ENCODE measurements at regions not wholly inside any gene's neighbourhood (a gene's known extent, or its start where the extent isn't known, plus 50 kb on each side); places are given as distances from the start of the nearest gene placed in this dataset.

DNA sequence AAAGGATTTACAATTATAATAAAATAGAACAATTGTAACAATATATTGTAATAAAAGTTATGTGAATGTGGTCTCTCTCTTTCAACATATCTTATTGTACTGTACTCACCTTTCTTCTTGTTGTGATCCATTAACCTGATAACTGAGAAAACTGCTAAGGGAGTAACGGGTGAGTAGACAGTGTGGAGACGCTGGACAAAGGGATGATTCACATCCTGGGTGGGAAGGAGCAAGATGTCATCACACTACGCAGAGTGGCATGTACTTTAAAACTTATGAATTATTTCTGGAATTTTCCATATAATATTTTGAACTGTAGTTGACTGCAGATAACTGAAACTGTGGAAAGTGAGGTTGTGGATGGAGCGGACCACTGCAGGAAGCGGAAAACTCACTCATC, 91.2 kb upstream of the PLPP4 start (continued):
- no peak for TF ChIP-seq CBFB (CRISPR knock-in tag; IDR thresholded peaks at IDR 0.05; ENCODE audit: low read depth)
- TF ChIP-seq SMAD3 (CRISPR knock-in tag; IDR thresholded peaks at IDR 0.05; ENCODE audit: borderline replicate concordance), result no peak
- TF ChIP-seq, protein P1, sequence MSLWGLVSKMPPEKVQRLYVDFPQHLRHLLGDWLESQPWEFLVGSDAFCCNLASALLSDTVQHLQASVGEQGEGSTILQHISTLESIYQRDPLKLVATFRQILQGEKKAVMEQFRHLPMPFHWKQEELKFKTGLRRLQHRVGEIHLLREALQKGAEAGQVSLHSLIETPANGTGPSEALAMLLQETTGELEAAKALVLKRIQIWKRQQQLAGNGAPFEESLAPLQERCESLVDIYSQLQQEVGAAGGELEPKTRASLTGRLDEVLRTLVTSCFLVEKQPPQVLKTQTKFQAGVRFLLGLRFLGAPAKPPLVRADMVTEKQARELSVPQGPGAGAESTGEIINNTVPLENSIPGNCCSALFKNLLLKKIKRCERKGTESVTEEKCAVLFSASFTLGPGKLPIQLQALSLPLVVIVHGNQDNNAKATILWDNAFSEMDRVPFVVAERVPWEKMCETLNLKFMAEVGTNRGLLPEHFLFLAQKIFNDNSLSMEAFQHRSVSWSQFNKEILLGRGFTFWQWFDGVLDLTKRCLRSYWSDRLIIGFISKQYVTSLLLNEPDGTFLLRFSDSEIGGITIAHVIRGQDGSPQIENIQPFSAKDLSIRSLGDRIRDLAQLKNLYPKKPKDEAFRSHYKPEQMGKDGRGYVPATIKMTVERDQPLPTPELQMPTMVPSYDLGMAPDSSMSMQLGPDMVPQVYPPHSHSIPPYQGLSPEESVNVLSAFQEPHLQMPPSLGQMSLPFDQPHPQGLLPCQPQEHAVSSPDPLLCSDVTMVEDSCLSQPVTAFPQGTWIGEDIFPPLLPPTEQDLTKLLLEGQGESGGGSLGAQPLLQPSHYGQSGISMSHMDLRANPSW (CRISPR knock-in tag; conservative IDR thresholded peaks at IDR 0.05; ENCODE audit: low read depth), result no peak
- TF ChIP-seq EMX1 (CRISPR knock-in tag; IDR thresholded peaks at IDR 0.05), result no peak
- TF ChIP-seq GTF2I (CRISPR knock-in tag; conservative IDR thresholded peaks at IDR 0.05), result no peak
- no peak for TF ChIP-seq GABPB1 (CRISPR knock-in tag; IDR thresholded peaks at IDR 0.05)
- no peak for TF ChIP-seq ZNF121 (CRISPR knock-in tag; IDR thresholded peaks at IDR 0.05)
- TF ChIP-seq ZNF317 (CRISPR knock-in tag; IDR thresholded peaks at IDR 0.05; ENCODE audit: borderline replicate concordance, low read depth), result no peak
- TF ChIP-seq, protein P2, sequence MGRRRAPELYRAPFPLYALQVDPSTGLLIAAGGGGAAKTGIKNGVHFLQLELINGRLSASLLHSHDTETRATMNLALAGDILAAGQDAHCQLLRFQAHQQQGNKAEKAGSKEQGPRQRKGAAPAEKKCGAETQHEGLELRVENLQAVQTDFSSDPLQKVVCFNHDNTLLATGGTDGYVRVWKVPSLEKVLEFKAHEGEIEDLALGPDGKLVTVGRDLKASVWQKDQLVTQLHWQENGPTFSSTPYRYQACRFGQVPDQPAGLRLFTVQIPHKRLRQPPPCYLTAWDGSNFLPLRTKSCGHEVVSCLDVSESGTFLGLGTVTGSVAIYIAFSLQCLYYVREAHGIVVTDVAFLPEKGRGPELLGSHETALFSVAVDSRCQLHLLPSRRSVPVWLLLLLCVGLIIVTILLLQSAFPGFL (CRISPR knock-in tag; IDR thresholded peaks at IDR 0.05; ENCODE audit: borderline replicate concordance), result no peak
- TF ChIP-seq, protein P3, sequence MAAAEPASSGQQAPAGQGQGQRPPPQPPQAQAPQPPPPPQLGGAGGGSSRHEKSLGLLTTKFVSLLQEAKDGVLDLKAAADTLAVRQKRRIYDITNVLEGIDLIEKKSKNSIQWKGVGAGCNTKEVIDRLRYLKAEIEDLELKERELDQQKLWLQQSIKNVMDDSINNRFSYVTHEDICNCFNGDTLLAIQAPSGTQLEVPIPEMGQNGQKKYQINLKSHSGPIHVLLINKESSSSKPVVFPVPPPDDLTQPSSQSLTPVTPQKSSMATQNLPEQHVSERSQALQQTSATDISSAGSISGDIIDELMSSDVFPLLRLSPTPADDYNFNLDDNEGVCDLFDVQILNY (CRISPR knock-in tag; IDR thresholded peaks at IDR 0.05), result no peak

DNA sequence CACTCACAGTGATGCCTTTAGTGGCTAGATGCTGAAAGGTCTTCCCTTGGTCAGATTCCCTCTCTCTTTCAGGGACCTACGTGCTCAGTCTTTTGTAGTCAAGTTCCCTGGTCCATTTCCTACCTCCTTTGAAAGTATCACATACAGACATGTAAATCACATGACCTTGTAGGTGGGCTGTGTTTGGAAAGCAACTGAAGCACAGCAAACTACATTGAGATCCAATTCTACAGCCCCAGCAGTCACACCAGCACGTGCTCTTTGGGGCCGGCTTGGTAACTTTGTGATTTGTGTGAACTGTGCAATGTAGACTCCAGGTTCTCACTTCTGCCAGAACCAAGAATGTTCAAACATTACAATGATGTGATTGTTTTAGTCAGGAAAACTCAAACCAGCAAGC, 89.7 kb upstream of the PLPP4 start:
- TF ChIP-seq ZNF423 (CRISPR knock-in tag; IDR thresholded peaks at IDR 0.05) (no peak), ZNF232 (CRISPR knock-in tag; IDR thresholded peaks at IDR 0.05) (no peak)
- DNase-seq (ENCODE audit: low spot score) (no peak), ATAC-seq (no peak)
- POLR2A ChIA-PET, result no interaction called here
- Mint-ChIP-seq H3K4me3 (no peak overlapping the region), H3K9me3 (peaks cover 20% of the 10 kb centered on the region), H3K27me3 (ENCODE audit: low read depth) (no peaks in the 10 kb centered on the region), H3K36me3 (no peaks in the 10 kb centered on the region), H3K4me1 (peaks cover 3% of the 10 kb centered on the region; the same call in 1 of the 2 replicates), H3K27ac (no peak overlapping the region)
- CTCF ChIA-PET, result no interaction called here

DNA sequence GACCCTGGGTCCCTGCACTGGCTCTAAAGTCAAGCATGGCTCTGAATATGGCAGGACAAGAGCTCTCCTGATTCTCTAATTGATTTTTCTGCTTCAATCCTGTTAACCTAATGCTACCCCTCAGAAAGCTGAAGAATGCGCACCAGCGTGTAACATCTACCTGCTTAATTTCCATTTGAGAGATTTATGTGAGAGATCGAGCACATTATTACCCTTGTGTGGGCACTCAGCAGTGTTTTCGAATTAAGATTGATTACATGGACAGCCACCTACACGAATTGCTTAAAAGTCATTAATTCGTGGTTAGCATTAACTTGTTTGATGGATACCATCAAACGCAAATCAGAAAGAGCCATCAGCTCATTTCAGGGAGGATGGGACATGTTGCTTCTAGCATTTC, 88.7 kb upstream of the PLPP4 start:
- Mint-ChIP-seq H3K27ac (no peak overlapping the region), H3K4me3 (no peak overlapping the region), H3K9me3 (peaks cover 13% of the 10 kb centered on the region), H3K36me3 (no peaks in the 10 kb centered on the region), H3K4me1 (peaks cover 3% of the 10 kb centered on the region; the same call in 1 of the 2 replicates), H3K27me3 (ENCODE audit: low read depth) (no peaks in the 10 kb centered on the region)
- no peak for DNase-seq (ENCODE audit: low spot score)
- ChIA-PET POLR2A (no interaction called here), CTCF (interaction anchor here (1.5 kb wide), 1 partner anchor 31 kb away, joined by 7 read pairs; no protein-coding TSS in a partner anchor)
- TF ChIP-seq NR3C1 (CRISPR knock-in tag; conservative IDR thresholded peaks at IDR 0.05; ENCODE audit: low read depth), result no peak
- no peak for TF ChIP-seq SMAD3 (CRISPR knock-in tag; IDR thresholded peaks at IDR 0.05; ENCODE audit: borderline replicate concordance)
- TF ChIP-seq, protein P4, sequence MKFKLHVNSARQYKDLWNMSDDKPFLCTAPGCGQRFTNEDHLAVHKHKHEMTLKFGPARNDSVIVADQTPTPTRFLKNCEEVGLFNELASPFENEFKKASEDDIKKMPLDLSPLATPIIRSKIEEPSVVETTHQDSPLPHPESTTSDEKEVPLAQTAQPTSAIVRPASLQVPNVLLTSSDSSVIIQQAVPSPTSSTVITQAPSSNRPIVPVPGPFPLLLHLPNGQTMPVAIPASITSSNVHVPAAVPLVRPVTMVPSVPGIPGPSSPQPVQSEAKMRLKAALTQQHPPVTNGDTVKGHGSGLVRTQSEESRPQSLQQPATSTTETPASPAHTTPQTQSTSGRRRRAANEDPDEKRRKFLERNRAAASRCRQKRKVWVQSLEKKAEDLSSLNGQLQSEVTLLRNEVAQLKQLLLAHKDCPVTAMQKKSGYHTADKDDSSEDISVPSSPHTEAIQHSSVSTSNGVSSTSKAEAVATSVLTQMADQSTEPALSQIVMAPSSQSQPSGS (CRISPR knock-in tag; IDR thresholded peaks at IDR 0.05; ENCODE audit: borderline replicate concordance, low read depth), result no peak
- TF ChIP-seq, protein P5, sequence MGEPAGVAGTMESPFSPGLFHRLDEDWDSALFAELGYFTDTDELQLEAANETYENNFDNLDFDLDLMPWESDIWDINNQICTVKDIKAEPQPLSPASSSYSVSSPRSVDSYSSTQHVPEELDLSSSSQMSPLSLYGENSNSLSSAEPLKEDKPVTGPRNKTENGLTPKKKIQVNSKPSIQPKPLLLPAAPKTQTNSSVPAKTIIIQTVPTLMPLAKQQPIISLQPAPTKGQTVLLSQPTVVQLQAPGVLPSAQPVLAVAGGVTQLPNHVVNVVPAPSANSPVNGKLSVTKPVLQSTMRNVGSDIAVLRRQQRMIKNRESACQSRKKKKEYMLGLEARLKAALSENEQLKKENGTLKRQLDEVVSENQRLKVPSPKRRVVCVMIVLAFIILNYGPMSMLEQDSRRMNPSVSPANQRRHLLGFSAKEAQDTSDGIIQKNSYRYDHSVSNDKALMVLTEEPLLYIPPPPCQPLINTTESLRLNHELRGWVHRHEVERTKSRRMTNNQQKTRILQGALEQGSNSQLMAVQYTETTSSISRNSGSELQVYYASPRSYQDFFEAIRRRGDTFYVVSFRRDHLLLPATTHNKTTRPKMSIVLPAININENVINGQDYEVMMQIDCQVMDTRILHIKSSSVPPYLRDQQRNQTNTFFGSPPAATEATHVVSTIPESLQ (CRISPR knock-in tag; IDR thresholded peaks at IDR 0.05), result no peak
- no peak for ATAC-seq
